Trophoblast cell (in vitro differentiated cells and primary cell): ENCODE measurements at regions not wholly inside any gene's neighbourhood (a gene's known extent, or its start where the extent isn't known, plus 50 kb on each side); places are given as distances from the start of the nearest gene placed in this dataset.

ENCODE experiments used
- DNase-seq, 2 donors: peaks; one replicate each; pipeline ENCODE4 v3.0.0-alpha.2; 2016
- H2AFZ ChIP-seq: 2 replicates; pipeline ENCODE4 v1.6.1; 2013; ENCODE audit warnings: low read length, moderate library complexity, mild to moderate bottlenecking; ENCODE audit not compliant: insufficient read depth, poor library complexity
- H2AK5ac ChIP-seq: 2 replicates; pipeline ENCODE4 v1.6.1; 2013; ENCODE audit warnings: mild to moderate bottlenecking, low read length
- H2BK120ac ChIP-seq: 2 replicates; pipeline ENCODE4 v1.6.1; 2013; ENCODE audit warnings: low read length, mild to moderate bottlenecking, moderate library complexity; ENCODE audit not compliant: insufficient read depth, poor library complexity
- H2BK12ac ChIP-seq: 2 replicates; pipeline ENCODE4 v1.6.1; 2013; ENCODE audit warnings: mild to moderate bottlenecking, low read length, moderate library complexity
- H2BK5ac ChIP-seq: 2 replicates; pipeline ENCODE4 v1.6.1; 2013; ENCODE audit warnings: low read length, low read depth, moderate library complexity, mild to moderate bottlenecking; ENCODE audit not compliant: poor library complexity
- H3K14ac ChIP-seq: 2 replicates; pipeline ENCODE4 v1.6.1; 2013; ENCODE audit warnings: mild to moderate bottlenecking, low read length
- H3K18ac ChIP-seq: 2 replicates; pipeline ENCODE4 v1.6.1; 2013; ENCODE audit warnings: mild to moderate bottlenecking, low read length
- H3K23ac ChIP-seq: 2 replicates; pipeline ENCODE4 v1.6.1; 2013; ENCODE audit warnings: low read length
- H3K27ac ChIP-seq: 2 replicates; pipeline ENCODE4 v1.5.1; 2013; ENCODE audit warnings: low read depth, mild to moderate bottlenecking, inconsistent platforms, low read length, moderate library complexity
- H3K27me3 ChIP-seq: 2 replicates; pipeline ENCODE4 v1.6.1; 2013; ENCODE audit warnings: inconsistent platforms, mild to moderate bottlenecking, low read length, moderate library complexity; ENCODE audit not compliant: insufficient read depth
- H3K36me3 ChIP-seq, 2 experiments: 1 replicate in 1 of 2; 2 replicates in 1 of 2; pipeline ENCODE4 v1.6.1; 2013; ENCODE audit warnings: low read length in 2 of 2, mild to moderate bottlenecking in 2 of 2, moderate library complexity in 1 of 2; ENCODE audit not compliant: insufficient read depth in 2 of 2, control insufficient read depth in 1 of 2
- H3K4ac ChIP-seq: 2 replicates; pipeline ENCODE4 v1.6.1; 2013; ENCODE audit warnings: low read depth, mild to moderate bottlenecking, low read length, moderate library complexity
- H3K4me1 ChIP-seq, 2 experiments: 1 replicate in 1 of 2; 2 replicates in 1 of 2; pipeline ENCODE4 v1.6.1; 2013; ENCODE audit warnings: low read length in 2 of 2, mild to moderate bottlenecking in 2 of 2, moderate library complexity in 1 of 2; ENCODE audit not compliant: insufficient read depth in 2 of 2, control insufficient read depth in 1 of 2
- H3K4me2 ChIP-seq: 2 replicates; pipeline ENCODE4 v1.6.1; 2013; ENCODE audit warnings: inconsistent platforms, mild to moderate bottlenecking, low read length, moderate library complexity
- H3K4me3 ChIP-seq: 2 replicates; pipeline ENCODE4 v1.5.1; 2013; ENCODE audit warnings: mild to moderate bottlenecking, low read depth, low read length, inconsistent platforms
- H3K79me1 ChIP-seq: one replicate; pipeline ENCODE4 v1.6.1; 2013; ENCODE audit warnings: low read length
- H3K79me2 ChIP-seq: 2 replicates; pipeline ENCODE4 v1.6.1; 2013; ENCODE audit warnings: low read length, mild to moderate bottlenecking; ENCODE audit not compliant: control insufficient read depth, insufficient read depth, poor library complexity
- H3K9ac ChIP-seq: 2 replicates; pipeline ENCODE4 v1.6.1; 2013; ENCODE audit warnings: mild to moderate bottlenecking, low read length
- H3K9me3 ChIP-seq: 2 replicates; pipeline ENCODE4 v1.6.1; 2013; ENCODE audit warnings: low read depth, mild to moderate bottlenecking, control low read depth, inconsistent platforms, low read length; ENCODE audit not compliant: insufficient read depth
- H4K12ac ChIP-seq: 2 replicates; pipeline ENCODE4 v1.6.1; 2013; ENCODE audit warnings: low read depth, mild to moderate bottlenecking, low read length, moderate library complexity
- H4K8ac ChIP-seq: 2 replicates; pipeline ENCODE4 v1.6.1; 2013; ENCODE audit warnings: low read depth, mild to moderate bottlenecking, low read length, moderate library complexity
- H4K91ac ChIP-seq: one replicate; pipeline ENCODE4 v1.6.1; 2013; ENCODE audit warnings: low read depth, mild to moderate bottlenecking, low read length, moderate library complexity
- WGBS: extraction: QIAGEN DNeasy Blood & Tissue Kit; methylation state at CpG from one replicate; pipeline ENCODE4 v1.1.7; 2013; ENCODE audit warnings: missing lambda C conversion rate; ENCODE audit not compliant: insufficient read length, insufficient coverage; ENCODE audit errors: extremely low coverage; 5-methylcytosine and 5-hydroxymethylcytosine counted together

DNA sequence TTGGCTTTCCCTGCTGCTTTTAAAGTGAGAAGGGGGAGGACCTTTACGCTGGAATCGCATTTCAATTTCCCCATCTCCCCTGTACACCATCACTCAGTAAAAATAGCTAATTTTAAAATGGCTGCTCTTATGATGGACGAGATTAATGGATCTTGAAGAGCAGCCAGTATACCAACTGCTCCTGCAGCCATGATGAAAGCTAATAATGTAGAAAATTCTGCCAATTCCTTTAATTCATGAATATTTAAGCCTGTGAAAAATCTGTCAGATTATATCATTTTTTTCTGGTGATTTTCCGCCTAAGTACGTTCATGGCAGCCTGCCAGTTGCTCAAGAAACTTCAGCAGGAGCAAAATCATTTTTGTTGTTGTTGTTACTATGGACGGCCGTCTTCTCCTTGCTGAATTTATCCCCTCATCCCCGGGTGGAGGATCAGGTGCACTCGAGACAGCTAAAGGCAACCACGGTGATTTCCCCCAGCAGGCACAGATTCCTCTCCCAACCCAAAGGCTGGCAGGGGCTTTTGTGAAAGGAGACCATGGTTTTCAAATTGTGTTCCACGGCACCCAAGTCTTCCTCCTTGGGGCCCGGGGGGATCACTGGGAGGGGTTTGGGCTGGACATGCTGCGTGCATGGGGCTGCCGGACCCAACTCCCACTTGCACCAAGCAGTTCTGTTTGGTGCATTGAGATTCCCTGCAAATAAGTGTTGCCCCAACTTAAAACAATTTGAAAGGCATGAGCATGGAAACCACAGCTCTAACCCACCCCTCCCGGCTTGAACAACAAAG is 289.6 kb downstream of the UACA start:
- H3K4me3 ChIP-seq: no peak overlapping the region
- H3K27ac ChIP-seq: no peak overlapping the region
- H2BK5ac ChIP-seq: no peak overlapping the region
- no peak overlapping the region for H3K4ac ChIP-seq
- WGBS: no CpG with 5 or more reads among the region's 15 CpGs
- H4K12ac ChIP-seq: no peak overlapping the region
- H3K9me3 ChIP-seq: no peaks in the 10 kb centered on the region
- no peak overlapping the region for H3K14ac ChIP-seq
- no peaks in the 10 kb centered on the region for H3K36me3 ChIP-seq
- no peaks in the 10 kb centered on the region for H3K27me3 ChIP-seq
- no peak overlapping the region for H4K91ac ChIP-seq
- no peak for DNase-seq
- H3K4me2 ChIP-seq: no peak overlapping the region
- no peak overlapping the region for H2AK5ac ChIP-seq
- H2AFZ ChIP-seq: no peak overlapping the region
- H4K8ac ChIP-seq: no peak overlapping the region
- H3K79me1 ChIP-seq: no peaks in the 10 kb centered on the region
- H3K23ac ChIP-seq: no peak overlapping the region
- H2BK12ac ChIP-seq: no peak overlapping the region
- H3K18ac ChIP-seq: no peak overlapping the region
- H2BK120ac ChIP-seq: no peak overlapping the region
- no peak overlapping the region for H3K9ac ChIP-seq
- no peaks in the 10 kb centered on the region for H3K79me2 ChIP-seq
- H3K4me1 ChIP-seq: peaks cover 10 to 12% of the 10 kb centered on the region in 2 experiments

DNA sequence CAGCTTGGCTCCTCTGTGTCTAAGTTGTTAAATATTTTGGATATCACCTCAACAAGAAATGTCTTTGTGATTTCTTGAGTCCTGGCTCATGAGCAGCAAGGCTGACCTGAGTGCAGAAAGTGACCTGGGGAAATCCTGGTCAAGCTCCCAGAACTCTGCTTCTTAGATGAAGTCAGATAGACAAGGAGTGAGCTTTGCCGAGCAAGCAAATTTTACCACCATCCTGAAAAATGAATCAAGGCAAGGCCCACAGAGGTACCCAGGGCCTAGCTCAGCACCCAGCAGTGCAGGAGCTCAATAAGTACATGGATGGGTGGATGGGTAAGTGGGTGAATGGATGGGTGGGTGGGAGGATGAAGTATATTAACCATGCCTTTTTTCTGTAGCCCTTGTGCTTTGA is 291.8 kb downstream of the UACA start:
- Histone ChIP-seq H2AK5ac (no peak overlapping the region), H3K18ac (no peak overlapping the region), H2AFZ (no peak overlapping the region), H3K23ac (no peak overlapping the region), H3K36me3 (no peaks in the 10 kb centered on the region), H2BK120ac (no peak overlapping the region), H3K4ac (no peak overlapping the region), H3K79me2 (no peaks in the 10 kb centered on the region), H3K4me3 (no peak overlapping the region), H3K4me2 (no peak overlapping the region), H3K79me1 (no peaks in the 10 kb centered on the region), H4K91ac (no peak overlapping the region), H2BK5ac (no peak overlapping the region), H3K9ac (no peak overlapping the region), H2BK12ac (no peak overlapping the region), H4K12ac (no peak overlapping the region), H3K9me3 (no peaks in the 10 kb centered on the region), H3K14ac (no peak overlapping the region), H3K4me1 (peaks cover 10 to 14% of the 10 kb centered on the region in 2 experiments), H4K8ac (no peak overlapping the region), H3K27me3 (no peaks in the 10 kb centered on the region), H3K27ac (no peak overlapping the region)
- no peak for DNase-seq
- no CpG with 5 or more reads among the region's 1 CpG for WGBS

DNA sequence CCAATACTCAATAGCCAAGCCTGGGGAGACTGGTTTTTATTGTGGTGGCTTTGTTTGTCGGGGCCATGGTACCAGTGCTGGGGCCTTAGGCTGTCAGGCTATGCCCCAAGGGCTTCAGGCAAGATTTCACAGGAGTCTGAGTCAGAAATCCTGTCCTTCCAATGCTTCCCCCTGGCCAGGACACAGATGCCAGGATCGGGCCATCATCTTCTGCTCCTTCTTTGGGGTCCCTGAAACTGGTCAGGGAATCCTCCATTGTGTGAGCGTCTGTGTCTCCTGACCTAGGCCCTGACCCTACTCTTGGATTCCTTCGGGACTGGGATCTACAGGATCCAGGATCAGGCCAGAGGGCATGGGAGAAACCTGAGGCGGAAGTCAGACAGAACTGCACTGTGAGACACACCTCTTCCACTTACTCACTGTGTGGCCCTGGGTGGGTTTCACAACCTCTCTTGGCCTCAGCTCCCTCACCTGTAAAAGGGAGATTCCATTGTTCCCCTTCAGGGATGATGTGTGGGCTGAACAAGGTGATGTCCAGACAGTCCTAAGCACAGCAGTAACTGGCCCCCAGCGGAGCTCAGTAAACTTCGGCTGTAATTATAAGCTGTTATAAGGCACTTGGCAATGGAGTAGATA is 292.7 kb downstream of the UACA start:
- peak; percentile 82 to 87 for DNase-seq
- Histone ChIP-seq H4K8ac (no peak overlapping the region), H3K18ac (no peak overlapping the region), H2BK120ac (no peak overlapping the region), H3K4me3 (no peak overlapping the region), H4K91ac (no peak overlapping the region), H3K36me3 (no peaks in the 10 kb centered on the region), H3K23ac (no peak overlapping the region), H3K9me3 (no peaks in the 10 kb centered on the region), H3K4ac (no peak overlapping the region), H3K9ac (no peak overlapping the region), H3K4me1 (peaks cover 15 to 19% of the 10 kb centered on the region in 2 experiments), H3K27me3 (no peaks in the 10 kb centered on the region), H3K14ac (no peak overlapping the region), H4K12ac (no peak overlapping the region), H2AFZ (no peak overlapping the region), H3K79me1 (no peaks in the 10 kb centered on the region), H2BK12ac (peak overlapping the region; percentile 10), H2AK5ac (no peak overlapping the region), H3K27ac (no peak overlapping the region), H3K4me2 (no peak overlapping the region), H3K79me2 (no peaks in the 10 kb centered on the region), H2BK5ac (no peak overlapping the region)
- WGBS: no CpG with 5 or more reads among the region's 7 CpGs

DNA sequence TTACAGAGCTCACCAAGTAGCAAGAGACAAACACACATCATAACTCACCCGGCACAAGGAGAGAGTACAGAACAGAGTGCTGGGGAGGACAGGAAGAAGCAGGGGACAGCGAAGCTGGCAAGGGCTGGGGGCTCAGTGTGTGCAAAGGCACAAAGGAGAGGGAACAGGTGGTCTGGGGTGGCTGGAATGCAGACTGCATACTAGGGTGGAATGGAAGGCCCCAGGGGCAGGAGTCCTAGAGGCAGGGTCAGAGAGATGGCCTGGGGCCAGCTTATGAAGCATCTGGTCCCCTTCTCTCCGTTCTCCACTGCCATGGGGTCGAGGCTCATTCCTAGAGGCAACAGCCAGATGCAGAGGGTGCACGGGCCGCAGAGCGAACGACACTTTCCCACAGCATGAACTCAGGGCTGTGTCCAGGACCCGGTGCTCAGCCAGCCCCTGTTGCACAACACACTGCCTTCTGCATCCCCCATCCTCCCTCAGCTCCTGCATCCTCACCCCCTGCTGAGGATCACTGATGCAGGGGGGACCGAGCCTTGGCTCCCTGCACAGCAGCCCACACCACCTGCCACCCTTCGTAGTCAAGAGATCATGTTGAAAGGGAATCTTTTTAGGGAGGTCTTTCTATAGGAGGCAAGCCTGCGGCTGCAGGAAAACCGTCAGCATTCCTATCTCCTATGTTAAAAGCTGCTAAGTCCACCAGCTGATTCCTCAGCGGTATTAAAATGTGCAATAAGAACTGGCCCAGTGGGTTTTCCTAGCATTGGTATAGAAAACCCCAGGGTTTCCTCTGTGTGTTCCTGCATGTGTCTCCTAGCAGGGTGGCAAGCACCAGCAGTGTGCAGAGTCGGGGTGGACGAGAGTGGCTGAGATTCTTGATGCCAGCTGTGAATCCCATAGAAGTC is 293.5 kb downstream of the UACA start:
- Histone ChIP-seq H4K91ac (no peak overlapping the region), H3K23ac (no peak overlapping the region), H3K14ac (no peak overlapping the region), H3K27ac (no peak overlapping the region), H2BK12ac (no peak overlapping the region), H3K79me1 (no peaks in the 10 kb centered on the region), H3K4ac (no peak overlapping the region), H3K79me2 (no peaks in the 10 kb centered on the region), H2AK5ac (no peak overlapping the region), H2BK5ac (no peak overlapping the region), H3K4me2 (no peak overlapping the region), H4K8ac (no peak overlapping the region), H2AFZ (no peak overlapping the region), H2BK120ac (no peak overlapping the region), H3K4me3 (no peak overlapping the region), H3K9ac (no peak overlapping the region), H3K4me1 (peaks cover 18 to 24% of the 10 kb centered on the region in 2 experiments), H3K36me3 (no peaks in the 10 kb centered on the region), H4K12ac (no peak overlapping the region), H3K9me3 (no peaks in the 10 kb centered on the region), H3K18ac (no peak overlapping the region), H3K27me3 (no peaks in the 10 kb centered on the region)
- WGBS: no CpG with 5 or more reads among the region's 16 CpGs
- DNase-seq: peak; percentile 71 to 85
